Upper lobe of left lung (tissue), 4 donors: ENCODE measurements at regions not wholly inside any gene's neighbourhood (a gene's known extent, or its start where the extent isn't known, plus 50 kb on each side); places are given as distances from the start of the nearest gene placed in this dataset.
"Not testable (repeated sequence)": the region's sequence is repeated elsewhere in the genome, so short reads cannot be mapped to it uniquely, and the experiment has no call there.

ENCODE experiments used
- POLR2A ChIP-seq, 4 donors: fragments of 450-650 bp; IDR thresholded peaks; one replicate each; pipeline ENCODE4 v1.5.1; 2016 to 2017; ENCODE audit warnings: antibody characterized with exemption in 4 of 4, mild to moderate bottlenecking in 2 of 4
- TF ChIP-seq, protein P1 (sequence below), 6 experiments: fragments of 450-650 bp in 4 of 6; fragments of 200-600 bp in 2 of 6; sonication (generic) in 2 of 6; IDR thresholded peaks; one replicate each; pipeline ENCODE4 v1.5.1; 2016 to 2019; ENCODE audit warnings: antibody characterized with exemption in 6 of 6

DNA sequence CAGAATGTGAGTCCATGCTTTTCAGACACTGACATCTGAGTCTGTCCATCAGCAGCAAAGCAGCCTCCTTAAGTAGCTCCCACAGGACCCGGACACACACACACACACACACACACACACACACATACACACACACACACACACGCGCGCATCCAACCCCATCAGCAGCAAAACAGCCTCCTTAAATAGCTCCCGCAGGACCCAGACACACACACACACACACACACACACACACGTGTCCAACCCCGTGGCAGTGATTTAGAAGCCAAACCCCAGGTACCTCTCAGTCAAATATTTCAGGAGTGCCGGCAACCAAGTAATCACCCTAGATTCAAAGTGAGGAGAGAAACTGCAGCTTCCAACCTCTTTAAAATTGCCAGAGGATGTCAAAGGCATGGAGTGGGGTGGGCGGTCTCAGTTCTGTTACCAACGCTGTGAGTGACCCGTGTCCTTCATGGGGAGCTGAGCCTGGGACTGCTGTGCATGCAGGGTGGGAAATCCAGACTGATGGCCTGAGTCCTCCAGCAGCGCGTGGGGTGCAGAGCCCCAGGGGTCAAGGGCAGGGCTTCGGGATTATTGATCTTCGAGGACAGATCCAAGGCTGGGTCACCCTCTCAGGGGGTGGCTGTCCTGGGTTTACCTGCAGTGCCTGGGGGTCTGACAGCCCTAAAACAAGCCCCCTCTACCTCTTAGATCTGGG is 293.5 kb downstream of the ADGRD1 start:
- TF ChIP-seq, protein P1, sequence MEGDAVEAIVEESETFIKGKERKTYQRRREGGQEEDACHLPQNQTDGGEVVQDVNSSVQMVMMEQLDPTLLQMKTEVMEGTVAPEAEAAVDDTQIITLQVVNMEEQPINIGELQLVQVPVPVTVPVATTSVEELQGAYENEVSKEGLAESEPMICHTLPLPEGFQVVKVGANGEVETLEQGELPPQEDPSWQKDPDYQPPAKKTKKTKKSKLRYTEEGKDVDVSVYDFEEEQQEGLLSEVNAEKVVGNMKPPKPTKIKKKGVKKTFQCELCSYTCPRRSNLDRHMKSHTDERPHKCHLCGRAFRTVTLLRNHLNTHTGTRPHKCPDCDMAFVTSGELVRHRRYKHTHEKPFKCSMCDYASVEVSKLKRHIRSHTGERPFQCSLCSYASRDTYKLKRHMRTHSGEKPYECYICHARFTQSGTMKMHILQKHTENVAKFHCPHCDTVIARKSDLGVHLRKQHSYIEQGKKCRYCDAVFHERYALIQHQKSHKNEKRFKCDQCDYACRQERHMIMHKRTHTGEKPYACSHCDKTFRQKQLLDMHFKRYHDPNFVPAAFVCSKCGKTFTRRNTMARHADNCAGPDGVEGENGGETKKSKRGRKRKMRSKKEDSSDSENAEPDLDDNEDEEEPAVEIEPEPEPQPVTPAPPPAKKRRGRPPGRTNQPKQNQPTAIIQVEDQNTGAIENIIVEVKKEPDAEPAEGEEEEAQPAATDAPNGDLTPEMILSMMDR (IDR thresholded peaks at IDR 0.05): not testable (repeated sequence)
- not testable (repeated sequence) for TF ChIP-seq POLR2A (IDR thresholded peaks at IDR 0.05)
